HAP-1 (cell line): ENCODE measurements at regions not wholly inside any gene's neighbourhood (a gene's known extent, or its start where the extent isn't known, plus 50 kb on each side); places are given as distances from the start of the nearest gene placed in this dataset.

ENCODE experiments used
- DNase-seq, 2 experiments: peaks; one replicate each; pipeline ENCODE4 v3.0.0-alpha.2; 2016 to 2020; ENCODE audit warnings: low spot score in 2 of 2
- H3K27me3 ChIP-seq: fragments of 250-450 bp; sonication (Bioruptor Pico); 2 replicates; pipeline ENCODE4 v1.5.1; 2020; ENCODE audit warnings: low read depth, mild to moderate bottlenecking, moderate library complexity
- H3K36me3 ChIP-seq: fragments of 250-450 bp; sonication (Bioruptor Pico); replicated peaks from 2 replicates; pipeline ENCODE4 v1.5.1; 2020; ENCODE audit warnings: mild to moderate bottlenecking
- H3K4me1 ChIP-seq: fragments of 250-450 bp; sonication (Bioruptor Pico); 2 replicates; pipeline ENCODE4 v1.5.1; 2020; ENCODE audit warnings: mild to moderate bottlenecking
- H3K4me3 ChIP-seq: fragments of 250-450 bp; sonication (Bioruptor Pico); 2 replicates; pipeline ENCODE4 v1.5.1; 2020; ENCODE audit warnings: mild to moderate bottlenecking, moderate library complexity
- H3K9me3 ChIP-seq: fragments of 250-450 bp; sonication (Bioruptor Pico); 2 replicates; pipeline ENCODE4 v1.5.1; 2020; ENCODE audit warnings: mild to moderate bottlenecking, moderate library complexity
- in situ Hi-C: fragments of 300-500 bp; cut with MboI; formaldehyde crosslinking; loops from 3 replicates; pipeline ENCODE4 v1.14.3; 2020; ENCODE audit warnings: low sequenced_read_pairs, inconsistent platforms, mixed read lengths

GRCh38 chr3:127431066-127431465, 143.2 kb upstream of the PRR20G start:
- Histone ChIP-seq H3K9me3 (no peaks in the 10 kb centered on the region), H3K4me1 (peaks cover 18% of the 10 kb centered on the region), H3K4me3 (no peak overlapping the region), H3K27me3 (peaks cover 2% of the 10 kb centered on the region), H3K36me3 (no peaks in the 10 kb centered on the region)
- DNase-seq, result peak in 1 of 2 experiments; percentile 38
- in situ Hi-C loops, result no loop called here

- DNase-seq, result peak; percentile 29 to 57
- in situ Hi-C loops, result no loop called here
- no peaks in the 10 kb centered on the region; the same call in 1 of the 2 replicates for H3K27me3 ChIP-seq
- H3K4me1 ChIP-seq, result peaks cover 18% of the 10 kb centered on the region
- H3K9me3 ChIP-seq, result no peaks in the 10 kb centered on the region
- no peak overlapping the region for H3K4me3 ChIP-seq
- H3K36me3 ChIP-seq, result no peaks in the 10 kb centered on the region
Measured at GRCh38 chr3:127428344-127428997, 140.6 kb upstream of the PRR20G start.

GRCh38 chr3:127427666-127428065, 139.8 kb upstream of the PRR20G start:
- in situ Hi-C loops, result no loop called here
- Histone ChIP-seq H3K4me1 (peaks cover 18% of the 10 kb centered on the region), H3K4me3 (no peak overlapping the region), H3K36me3 (no peaks in the 10 kb centered on the region), H3K9me3 (no peaks in the 10 kb centered on the region), H3K27me3 (no peaks in the 10 kb centered on the region; the same call in 1 of the 2 replicates)
- DNase-seq, result peak in 1 of 2 experiments; percentile 9

- Histone ChIP-seq H3K4me1 (peaks cover 18% of the 10 kb centered on the region), H3K36me3 (no peaks in the 10 kb centered on the region), H3K27me3 (no peaks in the 10 kb centered on the region; the same call in 1 of the 2 replicates), H3K9me3 (no peaks in the 10 kb centered on the region), H3K4me3 (no peak overlapping the region)
- in situ Hi-C loops, result no loop called here
- DNase-seq, result peak in 1 of 2 experiments; percentile 7
Measured at GRCh38 chr3:127427156-127427555, 139.3 kb upstream of the PRR20G start.

GRCh38 chr3:127426444-127427153, 138.8 kb upstream of the PRR20G start:
- in situ Hi-C loops, result no loop called here
- no peak for DNase-seq
- Histone ChIP-seq H3K9me3 (no peaks in the 10 kb centered on the region), H3K27me3 (no peaks in the 10 kb centered on the region; the same call in 1 of the 2 replicates), H3K4me1 (peaks cover 18% of the 10 kb centered on the region), H3K4me3 (no peak overlapping the region), H3K36me3 (no peaks in the 10 kb centered on the region)

GRCh38 chr3:127425505-127426443, 137.9 kb upstream of the PRR20G start:
- Histone ChIP-seq H3K9me3 (no peaks in the 10 kb centered on the region), H3K4me1 (peaks cover 18% of the 10 kb centered on the region), H3K4me3 (no peak overlapping the region), H3K27me3 (no peaks in the 10 kb centered on the region; the same call in 1 of the 2 replicates), H3K36me3 (no peaks in the 10 kb centered on the region)
- no peak for DNase-seq
- in situ Hi-C loops, result no loop called here

- Histone ChIP-seq H3K4me1 (peaks cover 25% of the 10 kb centered on the region), H3K27me3 (no peaks in the 10 kb centered on the region), H3K36me3 (no peaks in the 10 kb centered on the region), H3K4me3 (no peak overlapping the region), H3K9me3 (no peaks in the 10 kb centered on the region)
- in situ Hi-C loops, result no loop called here
- no peak for DNase-seq
Measured at GRCh38 chr3:127424766-127425504, 137.1 kb upstream of the PRR20G start.

- Histone ChIP-seq H3K9me3 (no peaks in the 10 kb centered on the region), H3K27me3 (no peaks in the 10 kb centered on the region), H3K4me3 (no peak overlapping the region), H3K36me3 (no peaks in the 10 kb centered on the region), H3K4me1 (peaks cover 20% of the 10 kb centered on the region)
- in situ Hi-C loops, result no loop called here
- DNase-seq, result no peak
Measured at GRCh38 chr3:127423856-127424765, 136.3 kb upstream of the PRR20G start.

GRCh38 chr3:127422663-127423375, 135.0 kb upstream of the PRR20G start:
- Histone ChIP-seq H3K4me3 (no peak overlapping the region), H3K9me3 (no peaks in the 10 kb centered on the region), H3K27me3 (no peaks in the 10 kb centered on the region), H3K4me1 (peaks cover 9% of the 10 kb centered on the region), H3K36me3 (no peaks in the 10 kb centered on the region)
- in situ Hi-C loops, result no loop called here
- no peak for DNase-seq

- no peak for DNase-seq
- Histone ChIP-seq H3K4me1 (peaks cover 9% of the 10 kb centered on the region), H3K27me3 (no peaks in the 10 kb centered on the region), H3K36me3 (no peaks in the 10 kb centered on the region), H3K9me3 (no peaks in the 10 kb centered on the region), H3K4me3 (no peak overlapping the region)
- in situ Hi-C loops, result no loop called here
Measured at GRCh38 chr3:127421943-127422662, 134.3 kb upstream of the PRR20G start.

GRCh38 chr3:127420829-127421228, 133.0 kb upstream of the PRR20G start:
- no peaks in the 10 kb centered on the region for H3K36me3 ChIP-seq
- no peak overlapping the region for H3K4me3 ChIP-seq
- in situ Hi-C loops, result no loop called here
- peak; percentile 52 to 57 for DNase-seq
- H3K4me1 ChIP-seq, result peaks cover 18% of the 10 kb centered on the region
- no peaks in the 10 kb centered on the region for H3K9me3 ChIP-seq
- no peaks in the 10 kb centered on the region for H3K27me3 ChIP-seq
